ENCODE measurements at regions not wholly inside any gene's neighbourhood (a gene's known extent, or its start where the extent isn't known, plus 50 kb on each side); places are given as distances from the start of the nearest gene placed in this dataset.

- no peak for FAIRE-seq
- H3K4me3 Mint-ChIP-seq (ENCODE audit: unreplicated experiment) = no peak overlapping the region
- Histone ChIP-seq H3K4me2 (ENCODE audit: low read length) (no peak overlapping the region), H3K27me3 (ENCODE audit: insufficient read depth, low read length) (no peaks in the 10 kb centered on the region), H3K27ac (ENCODE audit: low read depth, low read length) (no peak overlapping the region), H3K9me3 (ENCODE audit: insufficient read depth, low read depth, low read length) (no peaks in the 10 kb centered on the region), H3K4me1 (ENCODE audit: insufficient read depth, low read length) (no peaks in the 10 kb centered on the region), H3K79me2 (ENCODE audit: insufficient read depth, low read length) (no peaks in the 10 kb centered on the region), H3K9ac (ENCODE audit: low read length) (no peak overlapping the region), H2AFZ (ENCODE audit: low read depth, low read length) (no peak overlapping the region), H4K20me1 (ENCODE audit: insufficient read depth, low read length) (no peaks in the 10 kb centered on the region), H3K4me3 (ENCODE audit: insufficient read depth, low read depth, low read length) (no peak overlapping the region), H3K36me3 (ENCODE audit: insufficient read depth, low read length) (no peaks in the 10 kb centered on the region)
- no peak for TF ChIP-seq EZH2 (IDR thresholded peaks at IDR 0.05; ENCODE audit: insufficient read depth, low read length)
- no peak for TF ChIP-seq CTCF (IDR thresholded peaks at IDR 0.05; ENCODE audit: insufficient read depth, low read depth, low read length)
- H3K27me3 Mint-ChIP-seq (ENCODE audit: low read depth, unreplicated experiment) = no peaks in the 10 kb centered on the region
- H3K36me3 Mint-ChIP-seq (ENCODE audit: low read depth, unreplicated experiment) = no peaks in the 10 kb centered on the region
- no peak overlapping the region for H3K27ac Mint-ChIP-seq (ENCODE audit: unreplicated experiment)
- no peaks in the 10 kb centered on the region for H3K4me1 Mint-ChIP-seq (ENCODE audit: low read depth, unreplicated experiment)
- no peaks in the 10 kb centered on the region for H3K9me3 Mint-ChIP-seq (ENCODE audit: unreplicated experiment)
- DNase-seq (ENCODE audit: low read depth) = no peak
Observed at GRCh38 chr3:83655083-83655482, 1303.7 kb upstream of the CADM2 start.

GRCh38 chr3:83662381-83662960 lies 1296.3 kb upstream of the CADM2 start:
- no peak for TF ChIP-seq EZH2 (IDR thresholded peaks at IDR 0.05; ENCODE audit: insufficient read depth, low read length)
- TF ChIP-seq CTCF (IDR thresholded peaks at IDR 0.05; ENCODE audit: insufficient read depth, low read depth, low read length) = no peak
- Histone ChIP-seq H3K79me2 (ENCODE audit: insufficient read depth, low read length) (no peaks in the 10 kb centered on the region), H2AFZ (ENCODE audit: low read depth, low read length) (no peak overlapping the region), H4K20me1 (ENCODE audit: insufficient read depth, low read length) (no peaks in the 10 kb centered on the region), H3K4me2 (ENCODE audit: low read length) (no peak overlapping the region), H3K9me3 (ENCODE audit: insufficient read depth, low read depth, low read length) (no peaks in the 10 kb centered on the region), H3K4me1 (ENCODE audit: insufficient read depth, low read length) (no peaks in the 10 kb centered on the region), H3K4me3 (ENCODE audit: insufficient read depth, low read depth, low read length) (no peak overlapping the region), H3K36me3 (ENCODE audit: insufficient read depth, low read length) (no peaks in the 10 kb centered on the region), H3K9ac (ENCODE audit: low read length) (no peak overlapping the region), H3K27ac (ENCODE audit: low read depth, low read length) (no peak overlapping the region), H3K27me3 (ENCODE audit: insufficient read depth, low read length) (no peaks in the 10 kb centered on the region)
- DNase-seq (ENCODE audit: low read depth) = no peak
- Mint-ChIP-seq H3K9me3 (ENCODE audit: unreplicated experiment) (no peaks in the 10 kb centered on the region), H3K27ac (ENCODE audit: unreplicated experiment) (no peak overlapping the region), H3K4me3 (ENCODE audit: unreplicated experiment) (no peak overlapping the region), H3K4me1 (ENCODE audit: low read depth, unreplicated experiment) (no peaks in the 10 kb centered on the region), H3K36me3 (ENCODE audit: low read depth, unreplicated experiment) (no peaks in the 10 kb centered on the region), H3K27me3 (ENCODE audit: low read depth, unreplicated experiment) (no peaks in the 10 kb centered on the region)
- FAIRE-seq = no peak

GRCh38 chr3:83670416-83670815 lies 1288.4 kb upstream of the CADM2 start:
- no peaks in the 10 kb centered on the region for H3K27me3 ChIP-seq (ENCODE audit: insufficient read depth, low read length)
- no peak for TF ChIP-seq CTCF (IDR thresholded peaks at IDR 0.05; ENCODE audit: insufficient read depth, low read depth, low read length)
- TF ChIP-seq EZH2 (IDR thresholded peaks at IDR 0.05; ENCODE audit: insufficient read depth, low read length) = no peak
- no peak overlapping the region for H3K27ac ChIP-seq (ENCODE audit: low read depth, low read length)
- H3K79me2 ChIP-seq (ENCODE audit: insufficient read depth, low read length) = no peaks in the 10 kb centered on the region
- no peaks in the 10 kb centered on the region for H3K36me3 Mint-ChIP-seq (ENCODE audit: low read depth, unreplicated experiment)
- no peak for DNase-seq (ENCODE audit: low read depth)
- H3K4me3 ChIP-seq (ENCODE audit: insufficient read depth, low read depth, low read length) = no peak overlapping the region
- no peaks in the 10 kb centered on the region for H3K4me1 ChIP-seq (ENCODE audit: insufficient read depth, low read length)
- no peak for FAIRE-seq
- H3K9ac ChIP-seq (ENCODE audit: low read length) = no peak overlapping the region
- no peaks in the 10 kb centered on the region for H3K9me3 Mint-ChIP-seq (ENCODE audit: unreplicated experiment)
- H3K4me1 Mint-ChIP-seq (ENCODE audit: low read depth, unreplicated experiment) = no peaks in the 10 kb centered on the region
- H3K27me3 Mint-ChIP-seq (ENCODE audit: low read depth, unreplicated experiment) = no peaks in the 10 kb centered on the region
- H3K27ac Mint-ChIP-seq (ENCODE audit: unreplicated experiment) = no peak overlapping the region
- no peak overlapping the region for H3K4me3 Mint-ChIP-seq (ENCODE audit: unreplicated experiment)
- H3K9me3 ChIP-seq (ENCODE audit: insufficient read depth, low read depth, low read length) = no peaks in the 10 kb centered on the region
- no peaks in the 10 kb centered on the region for H3K36me3 ChIP-seq (ENCODE audit: insufficient read depth, low read length)
- H2AFZ ChIP-seq (ENCODE audit: low read depth, low read length) = no peak overlapping the region
- no peak overlapping the region for H3K4me2 ChIP-seq (ENCODE audit: low read length)
- no peaks in the 10 kb centered on the region for H4K20me1 ChIP-seq (ENCODE audit: insufficient read depth, low read length)
